HG03469 (cell line): ENCODE measurements at regions not wholly inside any gene's neighbourhood (a gene's known extent, or its start where the extent isn't known, plus 50 kb on each side); places are given as distances from the start of the nearest gene placed in this dataset.

Source experiments
- ATAC-seq: cut with Tn5 transposase; IDR thresholded peaks from one replicate; pipeline ENCODE4 v1.9.1; 2021; ENCODE audit warnings: mild to moderate bottlenecking, moderate library complexity, moderate number of reproducible peaks; ENCODE audit not compliant: unreplicated experiment

DNA sequence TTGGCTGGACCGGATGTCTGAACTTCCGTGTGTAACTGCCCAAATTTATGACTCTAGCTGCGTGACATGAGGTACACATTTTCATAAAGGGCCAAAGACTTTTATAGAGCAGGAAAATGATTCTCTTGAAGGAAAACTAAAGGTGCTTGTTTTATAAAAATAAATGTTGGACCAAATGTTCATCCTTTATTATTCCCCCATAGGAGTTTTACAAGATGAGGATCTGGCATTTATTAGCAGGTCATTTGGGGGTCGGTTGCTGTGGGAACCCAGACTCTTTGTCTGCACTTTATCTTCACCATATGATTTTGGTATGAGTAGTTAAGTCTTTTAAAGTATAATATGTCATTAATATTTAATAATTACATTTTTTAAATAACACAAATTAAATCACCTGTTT, 571.2 kb downstream of the EFNA5 start:
- ATAC-seq, result no peak

DNA sequence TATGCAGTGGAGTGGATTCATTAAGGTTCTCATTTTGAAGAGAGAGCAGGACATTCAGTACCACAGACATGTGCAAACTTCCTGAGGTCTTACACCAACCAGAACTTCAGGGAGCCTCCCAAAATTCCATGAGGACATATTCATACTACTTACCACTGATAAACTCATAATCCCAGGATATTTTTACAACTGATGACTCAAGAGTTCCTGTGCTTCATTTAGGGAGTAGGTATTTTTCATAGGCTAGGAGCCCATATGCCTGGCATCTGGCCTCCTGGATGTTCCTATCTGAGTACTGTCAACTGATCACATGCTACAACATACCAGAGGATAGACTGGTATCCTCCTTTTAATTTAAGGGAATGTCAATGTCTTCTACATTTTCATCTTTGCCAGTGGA, 578.0 kb downstream of the EFNA5 start:
- ATAC-seq, result no peak

DNA sequence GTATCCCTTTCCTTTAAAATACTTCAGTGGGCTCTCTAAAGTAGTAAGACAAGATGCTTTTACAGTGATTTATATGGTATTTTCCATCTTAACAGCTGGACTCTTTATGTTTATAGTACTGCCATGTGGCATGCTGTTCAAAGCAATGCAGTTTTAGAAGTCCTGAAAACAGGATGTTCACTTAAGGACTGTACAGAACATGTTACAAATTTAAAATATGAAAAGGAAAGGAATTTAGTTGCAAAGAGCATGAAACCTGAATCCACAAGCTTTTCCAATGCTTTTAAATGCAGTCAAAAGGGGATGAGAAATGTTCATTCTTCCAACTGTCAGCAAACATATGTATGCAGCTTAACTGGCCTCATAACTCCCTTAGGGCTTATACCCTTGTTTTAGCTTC, 580.2 kb downstream of the EFNA5 start:
- ATAC-seq, result no peak

DNA sequence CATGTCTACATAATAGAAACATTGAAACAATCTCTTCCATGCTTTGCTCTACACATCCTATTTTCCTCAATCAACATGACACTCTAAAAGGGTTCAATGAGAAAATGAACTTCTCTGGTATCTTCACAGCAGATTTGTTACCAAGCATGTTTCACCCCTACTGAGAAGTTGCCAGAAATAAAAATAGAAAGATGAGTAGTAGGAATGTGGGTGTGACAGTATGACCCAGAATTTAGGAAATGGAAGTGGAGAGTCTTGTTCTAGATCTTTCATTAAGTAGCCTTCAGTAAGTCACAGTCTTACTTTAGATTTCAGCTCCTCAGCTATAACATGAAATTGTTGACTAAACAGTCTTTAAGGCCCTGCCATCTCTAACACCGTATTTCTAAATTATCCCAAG, 581.8 kb downstream of the EFNA5 start:
- no peak for ATAC-seq

DNA sequence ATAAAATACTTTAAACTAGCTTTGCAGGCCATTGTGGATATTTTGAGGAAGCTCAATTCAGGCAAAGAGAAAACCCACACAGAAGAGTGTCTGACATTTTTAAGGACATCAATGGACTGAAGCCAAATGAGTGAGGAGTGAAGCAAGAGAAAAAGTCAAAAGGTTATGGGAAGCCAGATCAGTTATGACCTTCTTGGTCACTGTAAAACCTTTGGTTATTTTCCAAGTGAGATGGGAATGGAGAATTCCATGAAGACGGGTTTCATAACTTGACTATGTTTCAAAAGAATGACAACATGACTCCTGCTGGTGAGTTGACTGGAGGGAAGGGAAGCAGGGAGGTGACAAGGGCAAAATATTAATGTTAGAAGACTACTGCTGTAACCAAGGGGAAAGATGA, 585.2 kb downstream of the EFNA5 start:
- no peak for ATAC-seq

DNA sequence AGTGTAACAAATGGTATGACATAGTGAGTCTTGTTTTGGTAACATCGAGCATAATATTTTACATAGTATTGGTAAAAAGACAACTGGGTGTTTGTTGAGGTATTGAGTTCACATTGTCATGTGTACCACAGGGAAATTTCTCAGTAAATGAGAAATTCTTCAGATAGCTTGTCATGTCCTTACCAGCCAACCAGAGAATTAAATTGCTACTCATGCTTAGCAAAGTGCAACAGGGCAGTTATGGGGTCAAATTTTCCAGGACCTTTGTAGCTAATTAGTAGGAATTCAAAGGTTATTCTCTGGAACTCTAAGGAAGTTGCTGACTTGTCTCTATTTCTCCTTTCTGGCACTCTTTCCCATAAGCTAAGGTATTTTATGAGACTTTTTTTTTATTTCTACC, 595.7 kb downstream of the EFNA5 start:
- no peak for ATAC-seq

DNA sequence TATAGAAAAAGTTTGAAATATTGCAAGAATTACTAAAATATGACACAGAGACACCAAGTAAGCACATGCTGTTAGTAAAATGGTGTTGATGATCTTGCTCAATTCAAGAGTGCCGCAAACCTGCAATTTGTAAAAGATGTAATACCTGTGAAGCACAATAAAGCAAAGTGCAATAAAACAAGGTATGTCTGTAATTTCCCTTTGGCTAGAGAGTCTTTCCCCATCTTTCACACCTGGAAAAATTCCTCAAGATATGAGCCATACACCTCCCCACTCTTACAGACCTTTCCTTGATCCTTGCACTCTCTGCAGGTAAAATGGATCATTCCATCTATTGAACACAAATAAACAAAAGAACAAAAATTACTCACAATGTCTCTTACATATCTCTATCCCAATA, 597.8 kb downstream of the EFNA5 start:
- ATAC-seq, result no peak

DNA sequence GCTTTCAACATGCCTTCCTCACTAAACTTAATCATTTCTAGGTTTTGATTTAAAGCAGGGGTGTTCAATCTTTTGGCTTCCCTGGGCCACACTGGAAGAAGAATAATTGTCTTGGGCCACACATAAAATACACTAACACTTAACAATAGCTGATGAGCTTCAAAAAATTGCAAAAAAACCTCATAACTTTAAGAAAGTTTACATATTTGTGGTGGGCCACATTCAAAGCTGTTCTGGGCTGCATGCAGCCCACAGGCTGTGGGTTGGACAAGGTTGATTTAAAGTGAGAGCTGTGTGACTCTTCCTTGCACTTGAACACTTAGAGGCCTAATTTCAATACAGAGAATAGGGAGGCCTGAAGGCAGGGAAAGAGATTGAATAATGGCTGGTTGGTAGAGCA, 598.3 kb downstream of the EFNA5 start:
- no peak for ATAC-seq

DNA sequence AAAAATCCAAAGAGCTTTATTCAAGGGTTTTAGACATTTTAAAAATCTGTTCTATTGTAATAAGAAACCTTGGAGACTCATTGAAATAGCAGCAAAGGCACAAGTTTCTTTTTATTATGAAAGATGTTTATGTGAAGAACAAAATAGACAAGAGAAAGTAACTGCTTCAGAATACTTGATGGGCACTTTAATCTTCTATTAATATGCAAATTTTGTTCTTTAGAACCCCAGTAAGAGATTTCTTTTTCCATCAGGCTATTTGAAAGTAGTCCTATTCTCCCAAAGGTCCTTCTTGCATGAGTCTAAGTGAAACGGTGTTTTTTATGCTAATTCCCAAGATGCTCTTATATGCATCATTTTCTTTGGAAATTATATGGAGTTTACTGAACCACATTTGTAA, 602.0 kb downstream of the EFNA5 start:
- ATAC-seq, result no peak

DNA sequence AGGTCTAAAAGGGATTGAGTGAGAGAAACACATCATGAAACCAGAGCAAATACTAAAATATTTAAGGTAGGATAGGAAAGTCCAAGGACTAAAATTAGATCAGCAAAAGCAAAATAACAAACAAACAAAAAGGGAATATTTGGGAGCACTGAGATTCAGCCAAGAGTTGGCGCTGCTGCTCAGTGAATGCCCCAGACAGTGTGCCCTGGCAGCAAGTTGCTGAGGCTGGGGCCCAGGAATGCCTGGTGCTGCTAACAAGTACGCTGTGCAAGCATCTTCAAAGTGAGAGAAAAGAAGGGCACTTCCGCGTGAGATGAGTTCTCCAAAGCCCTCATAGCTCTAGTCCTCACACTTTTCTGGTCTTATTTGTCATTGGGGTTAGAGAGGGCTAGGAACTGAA, 603.3 kb downstream of the EFNA5 start:
- no peak for ATAC-seq

DNA sequence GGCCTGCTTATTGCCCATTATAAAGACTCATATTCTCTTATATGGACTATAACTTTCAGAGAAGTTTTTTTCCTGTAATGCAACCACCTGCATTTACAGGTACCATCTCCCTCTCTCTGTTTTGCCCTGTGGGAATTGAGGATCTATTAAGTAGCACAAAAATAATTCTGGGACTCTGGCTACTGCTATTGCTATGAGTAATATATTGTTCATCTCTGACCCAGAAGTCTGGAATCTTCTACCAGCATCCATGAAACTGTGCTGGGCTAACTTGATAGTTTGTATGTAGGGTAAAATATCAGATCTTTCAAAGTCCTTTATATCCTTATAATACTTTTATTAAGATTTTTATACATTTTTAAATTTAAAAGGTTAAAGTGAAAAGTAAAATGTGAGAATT, 607.2 kb downstream of the EFNA5 start:
- ATAC-seq, result no peak

DNA sequence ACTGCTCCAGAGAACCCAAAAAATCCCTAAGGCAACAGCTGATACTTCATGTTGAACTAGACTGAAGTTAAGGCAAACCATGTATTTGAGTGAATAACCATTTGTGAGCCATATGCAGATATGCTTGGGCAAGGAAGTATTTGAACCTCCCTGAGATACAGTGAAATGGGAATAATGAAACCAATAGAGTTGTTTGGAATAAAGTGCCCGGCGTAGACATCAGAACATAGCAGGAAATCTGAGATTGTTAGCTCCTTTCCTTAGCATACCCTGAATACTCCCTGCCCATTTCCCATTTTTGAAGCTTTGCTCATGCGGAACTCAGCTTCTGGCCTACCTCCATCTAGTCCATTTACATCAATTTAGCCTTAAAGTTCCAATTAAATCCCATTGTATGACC, 611.9 kb downstream of the EFNA5 start:
- no peak for ATAC-seq

DNA sequence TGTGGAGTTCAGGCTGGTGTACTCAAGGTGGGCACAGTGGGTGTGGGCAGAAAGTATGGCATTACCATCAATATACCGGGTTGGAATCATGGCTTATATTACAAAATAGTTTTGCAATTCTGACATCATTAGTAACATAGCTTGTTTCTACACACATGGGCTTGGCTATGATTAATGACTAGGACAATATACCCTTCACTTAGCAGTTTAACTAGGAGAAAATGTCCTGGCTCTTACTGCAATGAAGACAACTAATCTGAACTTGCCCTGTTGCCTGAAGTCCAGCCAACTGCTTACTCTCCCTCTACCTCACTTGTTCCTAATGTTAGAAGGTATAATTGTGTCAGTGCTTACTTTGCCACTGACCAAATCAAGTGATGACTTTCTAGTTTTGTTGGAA, 612.5 kb downstream of the EFNA5 start:
- ATAC-seq, result no peak

DNA sequence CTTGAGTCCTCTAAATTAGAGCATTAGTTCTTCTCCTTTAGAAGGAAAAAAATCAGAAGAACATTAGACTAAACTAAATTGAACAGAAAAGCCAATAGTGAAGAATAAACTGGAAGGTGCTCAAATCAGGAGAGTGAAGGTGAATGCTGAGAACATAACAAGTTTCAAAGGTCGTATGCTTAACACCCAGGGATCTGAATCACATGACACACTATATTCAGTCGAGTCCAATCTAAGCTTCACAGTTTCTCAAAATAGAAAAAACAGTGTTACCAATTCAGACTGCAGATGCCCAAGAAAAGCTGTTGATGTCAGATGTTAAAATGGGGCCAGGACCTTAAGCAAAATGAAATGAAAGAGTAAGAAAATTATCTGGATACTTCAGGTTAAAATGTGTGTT, 614.5 kb downstream of the EFNA5 start:
- no peak for ATAC-seq

DNA sequence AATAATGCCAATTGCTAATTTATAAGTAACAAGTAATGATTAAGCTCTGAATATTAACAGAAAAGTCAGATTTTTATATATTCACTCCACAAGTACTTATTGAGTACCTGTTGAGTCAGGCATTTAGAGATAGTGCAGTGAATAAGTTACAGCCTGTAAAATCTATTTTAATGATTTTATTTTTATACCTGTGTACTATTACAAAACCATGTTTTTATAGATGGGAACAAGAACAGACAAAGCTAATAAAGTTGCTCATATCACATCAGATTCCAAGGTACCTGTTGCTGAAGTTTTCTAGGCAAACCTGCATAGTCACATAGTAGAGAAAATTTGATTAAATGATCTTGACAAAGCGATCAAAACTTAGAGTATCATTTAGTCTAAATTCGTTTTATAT, 623.7 kb downstream of the EFNA5 start:
- ATAC-seq, result no peak

DNA sequence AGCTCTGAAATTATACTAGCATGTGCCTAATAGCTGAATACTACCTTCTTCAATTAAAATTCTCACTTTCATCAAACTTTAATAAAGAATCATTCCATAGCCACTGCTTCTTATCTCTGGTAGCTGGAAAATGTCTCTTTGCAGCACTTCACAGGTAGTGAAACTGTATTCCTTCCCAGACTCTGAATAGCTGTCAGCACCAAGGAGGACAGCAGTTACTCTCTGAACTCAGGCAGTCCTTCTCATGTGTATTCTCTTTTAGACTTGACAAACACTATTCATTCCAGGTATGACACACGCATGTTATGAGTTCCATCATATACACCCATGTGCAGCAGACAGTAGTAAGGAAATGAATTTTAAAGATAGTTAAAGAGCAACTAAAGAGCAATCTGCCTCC, 627.1 kb downstream of the EFNA5 start:
- no peak for ATAC-seq

DNA sequence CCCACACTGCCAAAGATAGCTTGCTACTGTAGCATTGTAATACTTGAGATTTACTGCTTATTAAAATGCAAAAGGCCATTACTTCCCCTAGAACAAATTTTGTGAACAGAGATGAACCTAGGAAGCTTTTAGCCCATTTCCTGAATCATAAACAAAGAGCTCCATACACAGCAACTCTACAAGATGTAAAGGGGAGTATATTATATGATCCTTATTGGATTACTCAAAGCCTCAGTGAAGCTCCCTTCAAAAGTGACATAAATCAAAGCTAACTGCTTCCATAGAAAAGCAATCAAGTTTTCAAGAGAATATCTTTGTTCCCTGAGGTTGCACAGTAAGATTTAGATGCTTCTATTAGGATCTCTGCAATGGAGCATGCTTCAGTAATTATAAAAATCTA, 629.8 kb downstream of the EFNA5 start:
- no peak for ATAC-seq

DNA sequence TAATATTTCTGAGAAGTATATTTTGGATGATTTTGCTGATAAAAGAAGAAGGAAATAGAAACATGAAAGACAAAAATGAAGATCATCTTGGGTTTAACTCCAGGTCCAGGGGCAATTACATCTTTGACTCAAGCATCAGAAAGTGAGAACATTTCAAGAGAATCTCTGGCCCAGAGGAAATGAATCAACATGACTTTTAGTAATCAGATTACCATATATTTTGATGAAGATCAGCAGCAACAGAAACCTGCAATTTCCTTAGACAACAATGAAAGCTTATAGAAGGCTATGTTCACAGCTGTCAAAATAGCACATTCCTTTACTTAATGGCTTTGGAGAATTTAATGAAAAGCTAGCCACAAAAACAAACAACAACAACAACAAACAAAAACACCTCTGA, 638.1 kb downstream of the EFNA5 start:
- ATAC-seq, result no peak

DNA sequence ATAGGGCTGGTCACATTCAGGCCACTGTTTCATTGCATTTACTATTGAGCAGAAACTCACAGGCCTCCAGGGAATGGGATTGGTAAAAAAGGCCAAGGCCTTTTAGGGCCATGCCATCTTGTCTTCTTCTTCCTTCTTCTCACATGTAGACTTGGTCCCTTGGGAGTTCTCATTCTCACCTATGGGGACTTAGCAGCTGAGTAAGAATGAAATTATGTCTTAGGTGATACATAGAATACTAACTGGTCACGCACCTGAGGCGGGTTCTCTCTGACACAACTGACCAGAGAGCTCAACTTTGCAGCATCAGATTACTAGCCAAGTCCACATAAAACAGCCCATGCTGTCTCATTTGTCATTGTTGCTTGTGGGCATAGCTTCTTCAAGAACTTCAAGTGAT, 641.8 kb downstream of the EFNA5 start:
- ATAC-seq, result no peak

DNA sequence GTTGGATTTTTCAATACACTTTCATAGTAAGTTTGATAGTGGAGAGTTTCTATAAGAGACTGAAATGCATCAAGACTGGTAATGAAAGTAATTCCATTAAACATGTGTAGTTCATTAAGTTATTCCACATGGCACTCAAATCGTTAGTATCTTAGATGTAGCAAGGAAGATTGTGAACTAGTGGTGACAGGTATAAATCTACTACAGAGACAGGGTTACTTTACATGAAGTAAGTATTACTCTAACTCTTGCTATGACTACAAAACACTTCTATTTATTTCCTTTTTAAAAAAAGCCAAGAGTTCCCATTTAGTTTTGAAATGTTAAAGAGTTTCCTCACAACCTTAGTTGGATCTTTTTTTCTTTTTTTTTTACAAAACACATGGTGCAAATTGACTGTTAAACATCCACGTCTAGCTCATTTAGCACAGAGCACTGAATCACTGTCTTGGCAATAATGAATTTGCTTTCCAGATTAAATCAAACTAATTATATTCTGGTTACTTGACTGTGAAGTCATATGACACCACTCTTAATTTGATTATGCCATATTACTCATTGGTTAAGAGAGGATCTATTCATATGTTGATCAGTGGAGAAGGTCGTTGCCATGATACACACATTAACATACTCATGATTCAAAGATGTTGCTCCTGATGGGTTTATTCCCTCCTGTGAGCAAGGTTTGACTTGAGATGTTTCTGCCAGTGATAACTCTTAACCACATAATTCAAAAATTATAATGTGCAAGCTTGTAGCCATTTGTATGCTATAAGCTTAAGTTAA, 644.8 kb downstream of the EFNA5 start:
- no peak for ATAC-seq

DNA sequence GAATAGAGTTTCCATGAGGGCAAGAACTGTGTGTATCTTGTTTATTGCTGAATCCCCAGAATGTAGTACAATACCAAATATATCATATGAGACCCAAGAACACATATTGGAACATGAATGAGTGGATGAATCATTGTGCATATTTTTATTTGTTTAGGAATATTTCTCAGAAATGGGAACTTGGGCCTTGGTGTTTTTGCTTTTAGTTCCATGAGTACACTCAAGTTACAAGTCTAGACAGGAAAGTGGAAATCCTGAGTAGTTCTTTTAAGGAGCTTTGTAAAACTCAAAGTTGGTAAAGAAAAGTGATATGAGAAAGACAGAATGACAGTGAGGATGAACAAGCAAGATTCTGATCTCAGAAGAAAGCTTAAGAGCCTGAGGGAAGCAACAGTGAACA, 647.0 kb downstream of the EFNA5 start:
- no peak for ATAC-seq

DNA sequence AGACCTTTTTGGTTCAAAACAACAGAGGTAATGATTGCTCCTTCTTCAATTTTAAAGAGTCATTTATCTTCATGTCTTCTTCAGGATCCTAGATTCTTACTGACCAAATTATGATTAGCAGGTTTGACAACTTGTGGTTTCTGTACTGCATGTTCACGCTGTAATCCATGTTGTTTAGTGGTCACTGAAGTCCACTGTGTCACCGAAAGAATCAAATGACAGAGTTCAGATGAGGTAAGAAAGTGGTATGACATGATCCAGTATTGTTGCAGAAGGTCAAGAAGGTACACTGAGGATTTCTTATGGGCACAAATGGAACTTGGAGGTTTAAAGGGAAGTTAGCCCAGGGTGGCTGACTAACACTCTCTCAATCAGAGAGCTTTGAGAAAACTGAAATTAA, 649.2 kb downstream of the EFNA5 start:
- ATAC-seq, result no peak

DNA sequence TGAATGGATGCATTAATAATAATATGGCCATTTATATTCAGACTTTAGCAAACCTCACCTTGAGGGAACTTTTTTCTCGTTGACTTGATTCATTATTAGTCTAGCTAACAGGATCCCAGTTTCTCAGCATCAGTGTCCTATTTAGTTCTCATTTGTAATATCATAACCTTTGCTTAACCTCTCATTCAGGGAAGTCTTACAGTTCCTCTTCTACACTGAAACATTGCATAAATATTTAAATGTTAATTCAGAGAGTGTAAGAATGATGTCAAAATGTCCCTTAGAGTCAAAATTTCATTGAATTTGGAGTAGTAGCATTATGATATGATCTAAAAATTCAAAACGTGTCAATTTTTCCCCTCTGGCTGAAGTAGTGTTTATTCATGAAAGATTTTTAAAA, 650.1 kb downstream of the EFNA5 start:
- no peak for ATAC-seq
